A673 (cell line): ENCODE measurements at regions not wholly inside any gene's neighbourhood (a gene's known extent, or its start where the extent isn't known, plus 50 kb on each side); places are given as distances from the start of the nearest gene placed in this dataset.

ENCODE experiments used
- BruUV-seq: library from RNA; stranded (reverse); fragments of 400-500 nt; replicated peaks from 2 replicates; lab custom pipeline; 2021; lab: Mats Ljungman, UMichigan
- CTCF ChIA-PET: fragments of 300-600 bp; sonication (Branson Sonifier 250); formaldehyde crosslinking; loops from one replicate; lab custom pipeline; 2022; ENCODE audit warnings: antibody characterized with exemption; lab: Charles Lee
- POLR2A ChIA-PET: fragments of 300-600 bp; sonication (Branson Sonifier 250); formaldehyde crosslinking; loops from one replicate; lab custom pipeline; 2022; ENCODE audit warnings: antibody characterized with exemption; ENCODE audit not compliant: low non-redundant PET; lab: Charles Lee
- DNase-seq: peaks from one replicate; pipeline ENCODE4 v3.0.0-alpha.2; 2015; ENCODE audit warnings: low spot score
- H3K27ac ChIP-seq: fragments of 200-600 bp; sonication (generic); 2 replicates; pipeline ENCODE4 v1.5.1; 2016; ENCODE audit warnings: mixed run types, low read depth, mild to moderate bottlenecking, mixed read lengths, antibody characterized with exemption, low read length; ENCODE audit not compliant: poor library complexity, severe bottlenecking
- H3K27me3 ChIP-seq: fragments of 200-600 bp; sonication (generic); replicated peaks from 2 replicates; pipeline ENCODE4 v1.6.1; 2017; ENCODE audit warnings: mixed run types, low read depth, mild to moderate bottlenecking, mixed read lengths, antibody characterized with exemption, low read length; ENCODE audit not compliant: insufficient read depth, poor library complexity
- H3K36me3 ChIP-seq: fragments of 200-600 bp; sonication (generic); 2 replicates; pipeline ENCODE4 v1.6.1; 2016; ENCODE audit warnings: mixed run types, mild to moderate bottlenecking, mixed read lengths, antibody characterized with exemption, low read length; ENCODE audit not compliant: insufficient read depth, poor library complexity, severe bottlenecking
- H3K4me1 ChIP-seq: fragments of 200-600 bp; sonication (generic); 2 replicates; pipeline ENCODE4 v1.6.1; 2017; ENCODE audit warnings: mixed run types, mild to moderate bottlenecking, mixed read lengths, antibody characterized with exemption, low read length; ENCODE audit not compliant: insufficient read depth, poor library complexity, severe bottlenecking
- H3K4me3 ChIP-seq: fragments of 200-600 bp; sonication (generic); 2 replicates; pipeline ENCODE4 v1.5.1; 2016; ENCODE audit warnings: low read depth, mixed run types, mild to moderate bottlenecking, mixed read lengths, low read length; ENCODE audit not compliant: poor library complexity, severe bottlenecking
- H3K9me3 ChIP-seq: fragments of 200-600 bp; sonication (generic); 2 replicates; pipeline ENCODE4 v1.6.1; 2016; ENCODE audit warnings: mixed run types, low read depth, mild to moderate bottlenecking, mixed read lengths, antibody characterized with exemption, low read length; ENCODE audit not compliant: poor library complexity, severe bottlenecking
- CTCF ChIP-seq: fragments of 300-800, 200-600 bp; sonication (generic); conservative IDR thresholded peaks from 2 replicates; pipeline ENCODE4 v1.5.1; 2017; ENCODE audit warnings: low read depth, mild to moderate bottlenecking, antibody characterized with exemption, low read length, moderate library complexity, mixed read lengths
- EZH2 ChIP-seq: fragments of 200-600 bp; sonication (generic); IDR thresholded peaks from 2 replicates; pipeline ENCODE4 v1.6.1; 2017; ENCODE audit warnings: borderline replicate concordance, low read depth, mild to moderate bottlenecking, mixed read lengths, antibody characterized with exemption, low read length; ENCODE audit not compliant: poor library complexity, severe bottlenecking
- intact Hi-C: fragments of 100-400 bp; cut with micrococcal nuclease; formaldehyde crosslinking; loops from one replicate; pipeline ENCODE4 v1.10.0; 2022; ENCODE audit not compliant: unreplicated experiment

GRCh38 chr4:58776627-58777026 lies 1666.4 kb upstream of the IGFBP7 start:
- POLR2A ChIA-PET: no interaction called here
- H3K4me3 ChIP-seq: no peak overlapping the region
- H3K27me3 ChIP-seq: no peaks in the 10 kb centered on the region
- no peaks in the 10 kb centered on the region for H3K4me1 ChIP-seq
- no peak overlapping the region for H3K27ac ChIP-seq
- TF ChIP-seq CTCF (no peak), EZH2 (no peak)
- H3K9me3 ChIP-seq: no peaks in the 10 kb centered on the region
- no peaks in the 10 kb centered on the region for H3K36me3 ChIP-seq
- no peak for DNase-seq
- intact Hi-C loops: no loop called here
- BruUV-seq: no TSS peak
- CTCF ChIA-PET: no interaction called here

- no peak for TF ChIP-seq EZH2
- TF ChIP-seq CTCF: no peak
- POLR2A ChIA-PET: no interaction called here
- intact Hi-C loops: no loop called here
These were observed 1657.4 kb upstream of the IGFBP7 start for GRCh38 chr4:58767598-58767997.

GRCh38 chr4:58766763-58767162 lies 1656.6 kb upstream of the IGFBP7 start:
- Histone ChIP-seq H3K9me3 (no peaks in the 10 kb centered on the region), H3K4me3 (no peak overlapping the region), H3K27me3 (no peaks in the 10 kb centered on the region), H3K4me1 (no peaks in the 10 kb centered on the region), H3K27ac (no peak overlapping the region), H3K36me3 (no peaks in the 10 kb centered on the region)
- CTCF ChIA-PET: no interaction called here
- intact Hi-C loops: no loop called here
- DNase-seq: no peak
- POLR2A ChIA-PET: no interaction called here
- no TSS peak for BruUV-seq
- TF ChIP-seq EZH2 (no peak), CTCF (no peak)

More at GRCh38 chr4:58767598-58767997, 1657.4 kb upstream of the IGFBP7 start:
- CTCF ChIA-PET: no interaction called here
- Histone ChIP-seq H3K27me3 (no peaks in the 10 kb centered on the region), H3K4me3 (no peak overlapping the region), H3K9me3 (no peaks in the 10 kb centered on the region), H3K27ac (no peak overlapping the region), H3K36me3 (no peaks in the 10 kb centered on the region), H3K4me1 (no peaks in the 10 kb centered on the region)
- BruUV-seq: no TSS peak
- no peak for DNase-seq
